ENCODE measurements at regions not wholly inside any gene's neighbourhood (a gene's known extent, or its start where the extent isn't known, plus 50 kb on each side); places are given as distances from the start of the nearest gene placed in this dataset.

DNA sequence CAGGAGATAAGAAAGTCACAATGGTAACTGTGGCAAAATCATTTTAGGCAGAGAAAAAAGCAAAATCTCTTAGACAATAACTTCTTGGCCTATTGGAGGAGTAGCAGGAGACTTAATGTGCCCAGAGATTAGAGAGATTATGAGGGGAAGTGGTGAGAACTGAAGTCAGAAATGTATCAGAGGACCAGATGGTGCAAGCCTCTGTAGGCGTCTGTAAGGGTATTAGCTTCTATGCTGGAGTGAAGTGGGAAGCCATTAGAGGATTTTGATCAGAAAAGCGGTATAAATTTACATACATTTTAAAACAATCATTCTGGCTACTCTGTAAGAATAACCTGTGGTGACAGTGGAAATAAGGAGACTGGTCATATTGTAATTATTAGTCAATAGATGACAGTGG is 236.7 kb downstream of the FAT4 start:
- Histone ChIP-seq H3K27me3 (no peaks in the 10 kb centered on the region), H3K27ac (no peak overlapping the region), H3K4me1 (no peaks in the 10 kb centered on the region), H3K36me3 (no peaks in the 10 kb centered on the region), H3K4me3 (no peak overlapping the region), H3K9me3 (no peaks in the 10 kb centered on the region)
- WGBS, 2 donors, result 80 to 88% methylated on average over 2 of the region's 2 CpGs
- DNase-seq, result no peak
- intact Hi-C loops (cut with DNase I), result no loop called here
- TF ChIP-seq, protein P1, sequence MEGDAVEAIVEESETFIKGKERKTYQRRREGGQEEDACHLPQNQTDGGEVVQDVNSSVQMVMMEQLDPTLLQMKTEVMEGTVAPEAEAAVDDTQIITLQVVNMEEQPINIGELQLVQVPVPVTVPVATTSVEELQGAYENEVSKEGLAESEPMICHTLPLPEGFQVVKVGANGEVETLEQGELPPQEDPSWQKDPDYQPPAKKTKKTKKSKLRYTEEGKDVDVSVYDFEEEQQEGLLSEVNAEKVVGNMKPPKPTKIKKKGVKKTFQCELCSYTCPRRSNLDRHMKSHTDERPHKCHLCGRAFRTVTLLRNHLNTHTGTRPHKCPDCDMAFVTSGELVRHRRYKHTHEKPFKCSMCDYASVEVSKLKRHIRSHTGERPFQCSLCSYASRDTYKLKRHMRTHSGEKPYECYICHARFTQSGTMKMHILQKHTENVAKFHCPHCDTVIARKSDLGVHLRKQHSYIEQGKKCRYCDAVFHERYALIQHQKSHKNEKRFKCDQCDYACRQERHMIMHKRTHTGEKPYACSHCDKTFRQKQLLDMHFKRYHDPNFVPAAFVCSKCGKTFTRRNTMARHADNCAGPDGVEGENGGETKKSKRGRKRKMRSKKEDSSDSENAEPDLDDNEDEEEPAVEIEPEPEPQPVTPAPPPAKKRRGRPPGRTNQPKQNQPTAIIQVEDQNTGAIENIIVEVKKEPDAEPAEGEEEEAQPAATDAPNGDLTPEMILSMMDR (IDR thresholded peaks at IDR 0.05), result no peak

DNA sequence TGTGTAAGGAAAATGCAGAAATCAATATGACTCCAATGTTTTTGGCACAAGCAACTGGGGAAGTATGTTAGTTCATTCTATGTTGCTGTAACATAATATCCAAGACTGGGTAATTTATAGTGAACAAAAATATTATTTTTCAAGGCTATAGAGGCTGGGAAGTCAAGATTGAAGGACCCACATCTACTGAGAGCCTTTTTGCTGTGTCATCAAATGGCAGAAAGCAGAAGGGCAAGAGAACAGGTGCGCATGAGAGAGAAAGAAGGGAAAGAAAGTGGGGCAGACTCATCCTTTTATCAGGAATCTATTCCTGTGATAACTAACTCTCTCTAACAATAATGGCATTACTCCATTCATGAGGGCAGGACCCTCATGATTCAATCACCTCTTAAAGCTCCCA is 237.2 kb downstream of the FAT4 start:
- TF ChIP-seq POLR2AphosphoS5 (IDR thresholded peaks at IDR 0.05) (no peak), EP300 (IDR thresholded peaks at IDR 0.05) (no peak), POLR2A (IDR thresholded peaks at IDR 0.05) (no peak)
- TF ChIP-seq, protein P1 (IDR thresholded peaks at IDR 0.05), result no peak

GRCh38 chr4:125572601-125573000 is 257.8 kb downstream of the FAT4 start:
- H3K27me3 ChIP-seq, result no peaks in the 10 kb centered on the region
- no peaks in the 10 kb centered on the region for H3K9me3 ChIP-seq
- WGBS, 2 donors, result 88 to 94% methylated on average over 3 of the region's 3 CpGs
- no peak overlapping the region for H3K27ac ChIP-seq
- H3K4me3 ChIP-seq, result no peak overlapping the region
- DNase-seq, result no peak
- TF ChIP-seq, protein P1 (IDR thresholded peaks at IDR 0.05), result no peak
- TF ChIP-seq POLR2AphosphoS5 (IDR thresholded peaks at IDR 0.05) (no peak), POLR2A (IDR thresholded peaks at IDR 0.05) (no peak), EP300 (IDR thresholded peaks at IDR 0.05) (no peak)
- no peaks in the 10 kb centered on the region for H3K36me3 ChIP-seq
- intact Hi-C loops (cut with DNase I), result no loop called here
- no peaks in the 10 kb centered on the region for H3K4me1 ChIP-seq

More for the DNA sequence above, 237.2 kb downstream of the FAT4 start:
- no peaks in the 10 kb centered on the region for H3K36me3 ChIP-seq
- no peaks in the 10 kb centered on the region for H3K27me3 ChIP-seq
- H3K9me3 ChIP-seq, result no peaks in the 10 kb centered on the region
- H3K4me3 ChIP-seq, result no peak overlapping the region
- H3K4me1 ChIP-seq, result no peaks in the 10 kb centered on the region
- intact Hi-C loops (cut with DNase I), result no loop called here
- no peak overlapping the region for H3K27ac ChIP-seq
- 88 to 93% methylated on average over 1 of the region's 1 CpG for WGBS, 2 donors
- DNase-seq, result no peak

DNA sequence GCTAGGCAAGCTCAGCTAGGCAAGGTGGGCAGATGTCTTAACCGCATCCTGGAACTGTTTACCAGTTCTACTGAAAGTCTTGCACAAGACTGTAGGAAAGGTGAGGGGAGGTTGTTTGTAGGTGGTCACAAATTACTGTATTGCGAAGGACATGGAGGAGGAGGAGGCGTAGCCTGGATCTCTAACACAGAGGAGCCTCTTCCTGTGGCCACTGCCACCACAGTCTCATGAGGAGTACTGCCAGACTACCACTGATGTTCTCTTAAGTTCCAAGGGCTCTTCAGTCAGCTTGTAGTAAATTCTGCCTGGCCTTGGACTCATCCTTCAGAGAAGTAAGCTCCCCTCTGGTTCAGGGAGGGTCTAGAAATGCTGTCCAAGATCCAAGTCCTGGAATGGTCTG is 258.6 kb downstream of the FAT4 start:
- intact Hi-C loops (cut with DNase I), result no loop called here
- no peak overlapping the region for H3K4me3 ChIP-seq
- H3K36me3 ChIP-seq, result no peaks in the 10 kb centered on the region
- no peak for DNase-seq
- H3K27me3 ChIP-seq, result no peaks in the 10 kb centered on the region
- H3K27ac ChIP-seq, result no peak overlapping the region
- TF ChIP-seq EP300 (IDR thresholded peaks at IDR 0.05) (no peak), POLR2AphosphoS5 (IDR thresholded peaks at IDR 0.05) (no peak), POLR2A (IDR thresholded peaks at IDR 0.05) (no peak)
- TF ChIP-seq, protein P1 (IDR thresholded peaks at IDR 0.05), result no peak
- no peaks in the 10 kb centered on the region for H3K4me1 ChIP-seq
- WGBS, 2 donors, result 95 to 96% methylated on average over 3 of the region's 3 CpGs
- no peaks in the 10 kb centered on the region for H3K9me3 ChIP-seq

GRCh38 chr4:125573786-125574185 is 259.0 kb downstream of the FAT4 start:
- Histone ChIP-seq H3K36me3 (no peaks in the 10 kb centered on the region), H3K9me3 (no peaks in the 10 kb centered on the region), H3K27me3 (no peaks in the 10 kb centered on the region), H3K4me3 (no peak overlapping the region), H3K27ac (no peak overlapping the region), H3K4me1 (no peaks in the 10 kb centered on the region)
- TF ChIP-seq POLR2AphosphoS5 (IDR thresholded peaks at IDR 0.05) (no peak), EP300 (IDR thresholded peaks at IDR 0.05) (no peak), POLR2A (IDR thresholded peaks at IDR 0.05) (no peak)
- TF ChIP-seq, protein P1 (IDR thresholded peaks at IDR 0.05), result no peak
- no peak for DNase-seq
- intact Hi-C loops (cut with DNase I), result no loop called here
- 27 to 73% methylated on average over 1 of the region's 1 CpG for WGBS, 2 donors
